HCT116 (cell line): ENCODE measurements at regions not wholly inside any gene's neighbourhood (a gene's known extent, or its start where the extent isn't known, plus 50 kb on each side); places are given as distances from the start of the nearest gene placed in this dataset.

Experiments
- ATAC-seq: fragments of 200-7000 bp; cut with Tn5 transposase; 2 replicates; pipeline ENCODE4 v1.9.1; 2020; ENCODE audit warnings: mild to moderate bottlenecking, moderate library complexity
- BruUV-seq: library from RNA; stranded (reverse); fragments of 400-500 nt; replicated peaks from 2 replicates; lab custom pipeline; 2021; lab: Mats Ljungman, UMichigan
- CTCF ChIA-PET: fragments of 300-600 bp; sonication (Branson Sonifier 250); formaldehyde crosslinking; loops from one replicate; lab custom pipeline; 2021; ENCODE audit warnings: antibody characterized with exemption; lab: Charles Lee
- POLR2A ChIA-PET: fragments of 300-600, 350-600 bp; sonication (Branson Sonifier 250); formaldehyde crosslinking; loops from one replicate; lab custom pipeline; 2021; ENCODE audit warnings: antibody characterized with exemption; lab: Charles Lee
- RAD21 ChIA-PET, 2 experiments: fragments of 300-600 bp; sonication (Branson Sonifier 250); formaldehyde crosslinking; loops; one replicate each; lab custom pipeline; 2023; ENCODE audit warnings: low total read pairs in 2 of 2; ENCODE audit not compliant: uncharacterized antibody in 2 of 2, unreplicated experiment in 2 of 2, low non-redundant PET in 1 of 2; lab: Charles Lee
- DNase-seq: peaks from one replicate; pipeline ENCODE4 v3.0.0-alpha.2; 2010; ENCODE audit warnings: low read depth, low spot score
- H2AFZ ChIP-seq: fragments of 200-600 bp; shearing (Covaris generic), sonication (generic); 2 replicates; pipeline ENCODE4 v1.6.1; 2017; ENCODE audit warnings: low read depth, mixed run types, mixed read lengths, antibody characterized with exemption, low read length; ENCODE audit not compliant: poor library complexity, severe bottlenecking
- H3K27ac ChIP-seq: 2 replicates; pipeline ENCODE4 v1.5.1; 2012; ENCODE audit warnings: low read depth, low read length
- H3K27me3 ChIP-seq: fragments of 200-600 bp; sonication (generic); 2 replicates; pipeline ENCODE4 v1.6.1; 2016; ENCODE audit warnings: mixed run types, low read length, mixed read lengths; ENCODE audit not compliant: insufficient read depth
- H3K36me3 ChIP-seq, 2 experiments: fragments of 200-500 bp in 1 of 2; fragments of 200-600 bp in 1 of 2; sonication (Bioruptor generic) in 1 of 2; sonication (generic) in 1 of 2; 2 replicates each; pipeline versions ENCODE4 v1.5.1 to v1.6.1; 2014 to 2016; ENCODE audit warnings: low read length in 2 of 2, inconsistent platforms in 1 of 2, mixed read lengths in 1 of 2, mixed run types in 1 of 2; ENCODE audit not compliant: insufficient read depth in 2 of 2, control insufficient read depth in 1 of 2
- H3K4me1 ChIP-seq, 2 experiments: fragments of 200-600 bp in 1 of 2; sonication (generic) in 1 of 2; 2 replicates each; pipeline versions ENCODE4 v1.5.1 to v1.6.1; 2012 to 2017; ENCODE audit warnings: low read length in 2 of 2, inconsistent platforms in 1 of 2, mild to moderate bottlenecking in 1 of 2, mixed read lengths in 1 of 2, mixed run types in 1 of 2, moderate library complexity in 1 of 2; ENCODE audit not compliant: insufficient read depth in 2 of 2, control insufficient read depth in 1 of 2
- H3K4me2 ChIP-seq: fragments of 200-600 bp; sonication (generic); 2 replicates; pipeline ENCODE4 v1.6.1; 2017; ENCODE audit warnings: mixed run types, low read length, mixed read lengths
- H3K4me3 ChIP-seq, 2 experiments: fragments of 200-600 bp in 1 of 2; sonication (generic) in 1 of 2; replicated peaks in 1 of 2; 2 replicates each; pipeline ENCODE4 v1.5.1; 2011 to 2016; ENCODE audit warnings: low read length in 2 of 2, control low read depth in 1 of 2, low read depth in 1 of 2, mild to moderate bottlenecking in 1 of 2, mixed read lengths in 1 of 2, mixed run types in 1 of 2
- H3K79me2 ChIP-seq: fragments of 200-600 bp; sonication (generic); 2 replicates; pipeline ENCODE4 v1.6.1; 2017; ENCODE audit warnings: mild to moderate bottlenecking, mixed run types, low read length, moderate library complexity, mixed read lengths; ENCODE audit not compliant: insufficient read depth
- H3K9ac ChIP-seq: fragments of 200-600 bp; sonication (generic); 2 replicates; pipeline ENCODE4 v1.6.1; 2016; ENCODE audit warnings: low read length, mixed read lengths
- H3K9me2 ChIP-seq: fragments of 200-600 bp; sonication (generic), shearing (Covaris generic); 2 replicates; pipeline ENCODE4 v1.6.1; 2017; ENCODE audit warnings: mixed run types, mild to moderate bottlenecking, moderate library complexity; ENCODE audit not compliant: insufficient read depth
- H3K9me3 ChIP-seq, 2 experiments: fragments of 200-500 bp in 1 of 2; fragments of 200-600 bp in 1 of 2; sonication (Bioruptor generic) in 1 of 2; sonication (generic) in 1 of 2; 2 replicates each; pipeline ENCODE4 v1.6.1; 2014 to 2017; ENCODE audit warnings: low read length in 2 of 2, mixed read lengths in 2 of 2, inconsistent platforms in 1 of 2, low read depth in 1 of 2, mild to moderate bottlenecking in 1 of 2, mixed run types in 1 of 2, moderate library complexity in 1 of 2; ENCODE audit not compliant: control insufficient read depth in 1 of 2, insufficient read depth in 1 of 2
- H4K20me1 ChIP-seq: fragments of 200-600 bp; sonication (generic), shearing (Covaris generic); 2 replicates; pipeline ENCODE4 v1.6.1; 2017; ENCODE audit warnings: mixed run types, mild to moderate bottlenecking, moderate library complexity; ENCODE audit not compliant: insufficient read depth
- ATF3 ChIP-seq: IDR thresholded peaks from 2 replicates; pipeline ENCODE4 v1.6.1; 2012
- CBX3 ChIP-seq: IDR thresholded peaks from 2 replicates; pipeline ENCODE4 v1.6.1; 2012; ENCODE audit warnings: low read depth
- CEBPB ChIP-seq: IDR thresholded peaks from 2 replicates; pipeline ENCODE4 v1.6.1; 2012; ENCODE audit warnings: low read depth
- CTCF ChIP-seq, 3 experiments: fragments of 200-600 bp in 1 of 3; sonication (generic) in 1 of 3; IDR thresholded peaks in 2 of 3; conservative IDR thresholded peaks in 1 of 3; 2 replicates each; pipeline ENCODE4 v1.5.1; 2012 to 2017; ENCODE audit warnings: low read depth in 2 of 3, low read length in 2 of 3, antibody characterized with exemption in 1 of 3, borderline replicate concordance in 1 of 3, control low read depth in 1 of 3, mild to moderate bottlenecking in 1 of 3, mixed read lengths in 1 of 3, mixed run types in 1 of 3, moderate library complexity in 1 of 3; ENCODE audit not compliant: insufficient read depth in 1 of 3
- EGR1 ChIP-seq: IDR thresholded peaks from 2 replicates; pipeline ENCODE4 v1.6.1; 2012; ENCODE audit warnings: low read depth
- ELF1 ChIP-seq: IDR thresholded peaks from 2 replicates; pipeline ENCODE4 v1.6.1; 2012; ENCODE audit warnings: low read depth, borderline replicate concordance
- POLR2A ChIP-seq: IDR thresholded peaks from 2 replicates; pipeline ENCODE4 v1.7.0; 2011; ENCODE audit warnings: borderline replicate concordance; ENCODE audit not compliant: insufficient read depth, insufficient read length; ENCODE audit errors: extremely low read depth
- POLR2AphosphoS5 ChIP-seq: IDR thresholded peaks from 2 replicates; pipeline ENCODE4 v1.6.1; 2011; ENCODE audit warnings: mild to moderate bottlenecking, low read depth, low read length, moderate library complexity
- RAD21 ChIP-seq: IDR thresholded peaks from 2 replicates; pipeline ENCODE4 v1.6.1; 2012; ENCODE audit warnings: low read depth, mild to moderate bottlenecking
- YY1 ChIP-seq: IDR thresholded peaks from 2 replicates; pipeline ENCODE4 v1.6.1; 2011; ENCODE audit warnings: low read length, low read depth, moderate library complexity, mild to moderate bottlenecking; ENCODE audit not compliant: insufficient replicate concordance; ENCODE audit errors: extremely low read depth
- ZFX ChIP-seq: fragments of 450-650 bp; IDR thresholded peaks from 2 replicates; pipeline ENCODE4 v1.6.1; 2017
- ZNF274 ChIP-seq: fragments of 200-500 bp; sonication (Bioruptor generic); IDR thresholded peaks from 2 replicates; pipeline ENCODE4 v1.6.1; 2014; ENCODE audit warnings: mild to moderate bottlenecking, low read depth, low read length, inconsistent platforms
- intact Hi-C: fragments of 100-400 bp; cut with micrococcal nuclease; formaldehyde crosslinking; loops from 2 replicates; pipeline ENCODE4 v1.10.0; 2022

DNA sequence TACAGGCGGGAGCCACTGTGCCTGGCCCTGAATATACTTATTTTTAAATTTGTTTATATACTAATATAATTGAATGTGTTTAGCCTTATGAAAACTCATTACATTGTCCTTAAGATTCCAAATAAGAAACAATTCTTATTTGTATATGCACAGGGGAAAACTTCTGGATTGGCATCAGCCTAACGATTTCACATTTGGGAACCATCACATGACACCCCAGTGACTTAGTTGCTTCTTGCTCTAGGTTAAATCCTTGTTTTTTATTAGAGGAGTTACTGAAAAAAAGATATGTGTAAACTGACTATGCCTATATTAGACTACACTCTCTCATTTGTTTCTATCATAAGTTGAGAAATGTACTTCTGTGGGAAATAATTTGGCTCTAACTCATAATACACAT, 520.2 kb downstream of the SPRY1 start:
- H3K9me2 ChIP-seq = no peaks in the 10 kb centered on the region
- TF ChIP-seq CBX3 = no peak
- no peak for TF ChIP-seq CTCF (IDR thresholded peaks at IDR 0.05 in 2 of 3, conservative IDR thresholded peaks at IDR 0.05 in 1 of 3; ENCODE audit: borderline replicate concordance in 1 of 3, insufficient read depth in 1 of 3, low read depth in 2 of 3, low read length in 2 of 3)
- TF ChIP-seq RAD21 = no peak
- no peak for TF ChIP-seq ATF3
- TF ChIP-seq CEBPB = no peak
- no peak for TF ChIP-seq POLR2A
- TF ChIP-seq POLR2AphosphoS5 = no peak
- TF ChIP-seq ZFX = no peak
- no peak for TF ChIP-seq ZNF274
- TF ChIP-seq YY1 = no peak
- no peak for TF ChIP-seq EGR1
- no peak for TF ChIP-seq ELF1
- no peaks in the 10 kb centered on the region for H3K27me3 ChIP-seq
- no peaks in the 10 kb centered on the region for H4K20me1 ChIP-seq
- ChIA-PET POLR2A (no interaction called here), CTCF (no interaction called here), RAD21 (no interaction called here)
- no peak overlapping the region for H2AFZ ChIP-seq
- intact Hi-C loops = no loop called here
- no peak overlapping the region for H3K4me2 ChIP-seq
- H3K4me1 ChIP-seq = no peaks in the 10 kb centered on the region
- ATAC-seq (no peak), DNase-seq (no peak)
- no TSS peak for BruUV-seq
- no peak overlapping the region for H3K9ac ChIP-seq
- H3K4me3 ChIP-seq = no peak overlapping the region
- H3K36me3 ChIP-seq = no peaks in the 10 kb centered on the region
- no peak overlapping the region for H3K27ac ChIP-seq
- H3K9me3 ChIP-seq = no peaks in the 10 kb centered on the region
- H3K79me2 ChIP-seq = no peaks in the 10 kb centered on the region
